HG02642 (cell line): ENCODE measurements at regions not wholly inside any gene's neighbourhood (a gene's known extent, or its start where the extent isn't known, plus 50 kb on each side); places are given as distances from the start of the nearest gene placed in this dataset.

Experiments
- ATAC-seq: cut with Tn5 transposase; IDR thresholded peaks from one replicate; pipeline ENCODE4 v1.9.1; 2021; ENCODE audit warnings: mild to moderate bottlenecking; ENCODE audit not compliant: unreplicated experiment, poor library complexity

DNA sequence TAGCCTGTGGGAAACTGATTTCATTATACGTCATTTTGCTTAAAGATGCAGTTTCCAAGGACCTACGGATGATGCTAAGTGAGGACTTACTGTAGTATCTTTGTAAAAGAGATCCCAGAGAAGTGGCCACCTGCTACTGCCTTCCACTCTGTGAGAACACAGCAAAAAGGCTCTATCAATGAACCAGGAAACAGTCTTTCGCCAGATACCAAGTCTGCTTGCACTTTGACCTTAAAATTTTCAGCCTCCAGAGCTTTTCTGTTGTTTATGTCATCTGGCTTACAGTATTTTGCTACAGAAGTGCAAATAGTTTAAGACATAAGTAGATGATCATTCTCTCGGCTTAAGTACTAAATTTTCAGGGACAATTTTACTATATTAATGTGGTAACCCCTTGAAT, 847.9 kb upstream of the CHAC2 start:
- no peak for ATAC-seq

DNA sequence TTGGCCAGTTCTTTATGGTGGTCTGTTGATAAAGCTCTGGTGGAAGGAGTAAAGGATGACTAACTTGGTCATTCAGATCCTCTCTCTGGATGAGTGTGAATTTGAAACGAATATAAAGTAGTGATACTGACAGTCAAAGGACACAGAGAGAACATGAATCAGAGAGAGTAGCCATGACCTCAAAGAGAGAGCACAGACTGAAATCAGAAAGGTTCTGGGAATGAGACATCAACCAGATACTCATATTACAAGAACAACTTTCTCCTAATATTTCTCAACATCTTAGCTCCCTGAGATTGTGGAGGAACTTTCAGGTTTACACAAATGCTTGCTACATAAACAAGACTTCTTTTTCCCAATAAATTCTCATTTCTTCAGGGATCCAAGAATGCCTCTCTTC, 849.1 kb upstream of the CHAC2 start:
- ATAC-seq = no peak

DNA sequence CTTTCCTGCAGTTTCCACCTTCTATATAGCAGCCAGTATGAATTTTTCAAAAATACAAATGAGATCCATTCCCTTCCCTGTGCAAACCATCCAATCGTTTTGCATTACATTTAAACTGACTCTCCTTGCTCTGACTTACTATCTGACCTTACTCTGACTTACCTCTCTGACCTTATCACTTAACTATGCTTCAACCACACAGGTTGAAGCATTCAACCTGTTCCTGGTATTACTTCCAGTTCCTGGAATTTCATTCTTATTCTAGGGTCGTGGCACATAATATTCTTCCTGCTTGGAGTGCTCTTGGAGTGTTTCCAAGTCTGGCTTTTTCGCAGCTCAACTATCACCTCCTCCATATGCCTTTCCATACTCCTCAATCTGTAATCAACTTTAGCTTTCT, 850.6 kb upstream of the CHAC2 start:
- no peak for ATAC-seq

DNA sequence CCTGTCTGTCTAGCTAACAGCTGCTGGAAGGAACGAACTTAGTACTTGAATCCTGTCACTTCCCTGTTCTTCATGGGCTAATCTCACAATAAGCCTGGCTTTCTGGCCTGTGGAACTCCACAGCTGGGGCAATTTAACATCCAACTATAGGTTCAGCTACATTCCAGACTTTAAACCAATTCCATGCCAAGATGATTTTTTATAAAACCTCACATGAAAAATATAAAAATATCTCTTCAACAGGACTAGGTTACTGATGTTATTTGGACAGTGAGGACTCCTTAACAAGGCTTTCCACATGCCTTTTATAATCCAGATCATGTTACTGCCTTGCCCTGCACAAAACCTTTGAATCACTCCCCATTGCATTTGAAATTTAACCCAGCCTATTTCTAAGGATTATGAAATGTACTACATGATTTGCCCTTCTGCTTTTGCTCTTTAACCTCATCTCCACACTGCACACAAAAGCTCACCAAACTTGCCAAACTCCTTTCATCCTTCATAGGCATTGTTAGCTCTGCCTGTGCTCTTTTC, 863.2 kb upstream of the CHAC2 start:
- ATAC-seq = no peak

DNA sequence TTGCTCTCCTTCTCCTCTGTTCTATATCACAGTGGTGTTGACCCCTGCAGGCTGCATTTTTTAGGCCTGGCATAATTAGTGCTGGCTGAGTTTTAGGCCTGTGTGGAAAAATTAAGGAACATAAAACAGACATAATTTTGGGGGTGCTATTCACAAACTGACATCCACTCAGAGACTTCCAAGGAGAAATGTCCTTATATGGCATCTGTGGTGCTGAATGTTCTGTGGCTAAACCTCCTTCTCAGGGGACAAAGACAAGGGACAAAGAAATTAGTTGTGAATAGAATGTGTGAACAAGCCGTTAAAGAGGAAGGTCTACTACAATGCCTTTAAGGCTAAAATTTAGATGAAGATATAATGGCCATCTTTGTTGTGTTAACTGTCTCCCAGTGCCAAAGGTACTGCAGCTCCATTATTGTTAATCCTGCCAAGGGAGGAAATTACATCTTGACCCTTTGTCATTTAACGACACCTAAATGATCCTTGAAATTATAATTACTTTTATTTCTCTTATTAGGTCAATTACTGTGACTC, 870.0 kb upstream of the CHAC2 start:
- no peak for ATAC-seq

DNA sequence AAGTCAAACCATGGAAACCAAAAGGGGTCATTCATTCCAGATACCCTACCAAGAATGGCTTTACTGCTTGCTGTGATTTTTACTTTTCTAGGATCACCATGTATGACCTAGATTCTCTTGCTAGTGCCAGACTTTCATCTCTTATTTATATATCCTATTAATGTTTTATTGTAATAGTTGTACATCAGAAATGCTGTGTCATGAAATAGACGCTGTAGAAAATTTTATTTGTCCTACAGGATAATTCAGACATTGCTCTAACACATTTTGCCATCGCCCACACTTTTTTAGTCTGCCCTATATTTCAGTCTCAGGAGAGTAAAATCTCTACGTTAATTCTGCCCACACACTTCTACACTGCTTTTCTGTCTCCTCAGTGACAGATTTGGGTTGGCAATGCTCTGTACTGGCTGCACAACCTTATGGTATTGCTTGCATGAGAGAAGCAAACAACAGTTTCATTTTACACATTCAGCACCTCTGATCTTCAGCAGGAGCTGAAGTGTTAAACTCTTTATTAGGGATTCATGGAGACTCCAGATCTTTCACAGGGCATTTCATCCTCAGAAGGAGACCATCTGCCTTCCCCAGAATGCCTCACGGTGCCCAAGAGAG, 871.8 kb upstream of the CHAC2 start:
- no peak for ATAC-seq

DNA sequence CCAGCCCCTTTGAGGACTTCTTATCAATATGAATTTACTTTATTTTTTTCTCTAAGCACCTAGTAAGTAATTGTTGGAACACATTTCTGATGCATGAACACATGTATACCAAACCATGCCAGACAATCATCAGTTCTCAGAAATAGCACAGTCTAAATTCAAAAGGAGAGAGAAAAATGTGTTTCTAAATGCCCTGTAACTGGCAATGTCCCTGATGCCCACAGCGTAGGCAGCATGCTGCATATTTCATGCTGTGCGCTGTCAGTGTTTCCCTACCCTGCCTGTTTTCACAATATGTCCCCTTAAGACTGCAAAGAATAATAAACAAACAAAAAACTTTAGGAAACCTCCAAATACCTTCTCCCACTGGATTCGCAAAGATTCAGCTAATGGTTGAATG, 881.0 kb upstream of the CHAC2 start:
- ATAC-seq = no peak

DNA sequence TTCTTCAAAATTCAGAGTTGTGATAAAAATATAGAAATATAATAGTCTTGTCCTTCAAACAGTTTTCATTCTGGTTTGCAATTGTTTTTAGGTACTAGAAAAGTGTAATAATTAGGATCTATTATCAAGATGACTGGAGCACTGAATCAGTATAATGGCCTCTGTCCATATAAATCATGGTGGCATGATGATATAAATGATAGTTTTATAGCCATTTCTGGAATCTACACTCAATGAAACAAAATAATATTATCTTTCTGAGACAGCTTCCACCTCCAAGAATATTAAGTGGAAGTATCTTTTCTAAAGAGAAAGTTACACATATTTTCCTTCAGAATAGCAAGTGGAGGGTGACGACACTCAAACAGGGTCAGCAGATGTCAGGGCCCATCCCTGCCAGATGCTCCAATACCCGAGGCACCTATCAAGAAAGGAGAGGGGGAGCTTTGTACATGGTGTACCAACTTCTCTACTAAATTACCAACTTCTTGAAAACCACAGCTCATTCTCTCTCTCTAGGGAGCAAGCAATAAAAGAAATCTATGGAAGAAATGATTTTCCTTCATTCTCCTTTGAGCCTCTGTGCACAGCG, 882.7 kb upstream of the CHAC2 start:
- ATAC-seq = no peak

DNA sequence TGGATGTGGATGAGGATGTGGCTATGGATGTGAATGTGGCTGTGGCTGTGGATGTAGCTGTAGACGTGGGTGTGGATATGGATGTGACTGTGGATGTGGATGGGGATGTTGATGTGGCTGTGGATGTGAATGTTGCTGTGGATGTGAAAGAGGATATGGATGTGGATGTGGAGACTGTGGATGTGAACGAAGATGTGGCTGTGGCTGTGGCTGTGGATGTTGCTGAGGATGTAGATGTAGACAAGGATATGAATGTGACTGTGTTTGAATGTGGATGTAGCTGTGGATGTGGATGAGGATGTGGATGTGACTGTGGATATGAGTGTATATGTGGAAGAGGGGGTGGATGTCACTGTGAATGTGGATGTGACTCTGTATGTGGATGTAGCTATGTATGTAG, 884.6 kb upstream of the CHAC2 start:
- ATAC-seq = no peak

DNA sequence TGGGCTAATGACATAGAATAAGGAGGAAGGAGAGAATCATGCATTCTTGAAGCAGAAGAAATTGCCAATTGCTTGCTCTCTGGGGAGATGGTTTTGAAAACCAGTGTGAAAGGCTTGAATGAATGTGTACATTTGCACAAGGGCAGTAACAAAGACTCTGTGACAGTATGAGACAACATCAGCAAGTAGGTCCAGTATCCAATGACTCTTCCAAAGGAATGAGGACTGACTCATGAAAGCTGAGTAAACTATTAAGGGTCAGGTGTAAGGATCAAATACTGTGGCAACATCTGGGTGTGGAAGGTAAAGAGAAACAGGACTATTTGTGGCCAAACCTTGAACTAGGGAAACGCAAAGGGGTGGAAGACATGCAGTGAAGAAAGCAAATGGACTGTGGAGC, 886.0 kb upstream of the CHAC2 start:
- no peak for ATAC-seq

DNA sequence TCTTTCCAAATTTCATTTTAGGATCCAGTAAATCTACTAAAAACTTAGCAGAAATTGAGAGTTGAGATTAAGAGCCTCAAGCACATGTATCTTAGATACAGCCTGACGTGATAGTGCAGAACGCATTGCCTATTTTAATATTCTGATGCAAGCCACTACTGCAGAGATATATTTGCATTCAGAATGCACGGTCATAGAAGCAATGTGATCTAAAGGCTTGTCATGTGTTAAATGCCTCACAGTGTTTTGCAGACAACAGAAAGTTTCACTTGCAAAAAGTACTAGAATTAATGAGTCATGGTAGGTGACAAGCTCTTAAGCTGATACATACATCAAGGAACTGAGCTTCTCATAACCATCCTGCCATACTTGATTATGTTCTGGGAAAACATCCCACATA, 886.7 kb upstream of the CHAC2 start:
- no peak for ATAC-seq

DNA sequence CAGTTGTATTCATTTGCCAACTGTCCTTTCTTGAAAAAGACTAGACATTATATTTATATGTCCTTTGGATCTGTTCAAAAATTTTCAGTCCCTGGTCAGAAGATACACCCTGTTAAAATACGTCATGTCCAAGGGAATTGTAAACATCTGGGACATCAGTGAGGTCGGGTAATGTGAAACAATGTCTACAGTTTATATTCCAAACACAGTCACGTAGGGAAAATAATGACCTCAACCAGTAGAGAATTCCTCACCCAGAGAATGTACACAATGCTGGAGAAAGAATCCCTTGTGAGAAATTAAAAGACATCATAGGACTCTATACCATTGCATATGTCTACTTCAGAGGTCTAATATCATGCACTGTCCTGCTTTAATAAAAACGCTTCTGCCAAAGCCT, 888.0 kb upstream of the CHAC2 start:
- ATAC-seq = no peak

DNA sequence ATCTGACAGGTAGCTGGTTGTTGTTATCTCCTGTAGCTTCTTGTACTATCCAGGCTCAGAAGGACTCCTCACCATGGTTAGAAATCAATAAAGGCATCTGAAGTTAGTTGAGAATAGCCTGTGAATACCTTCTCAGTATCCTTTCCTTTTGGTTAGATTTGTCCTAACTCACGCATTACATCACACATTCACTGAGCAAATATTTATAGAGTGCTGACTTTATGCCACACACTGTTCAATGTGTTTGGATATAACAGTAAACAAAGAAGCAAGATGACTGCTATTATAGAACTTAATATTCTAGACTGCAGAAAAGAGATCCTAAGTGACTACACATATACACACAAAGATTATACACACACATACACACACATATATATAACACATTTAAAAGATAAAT, 889.9 kb upstream of the CHAC2 start:
- no peak for ATAC-seq

DNA sequence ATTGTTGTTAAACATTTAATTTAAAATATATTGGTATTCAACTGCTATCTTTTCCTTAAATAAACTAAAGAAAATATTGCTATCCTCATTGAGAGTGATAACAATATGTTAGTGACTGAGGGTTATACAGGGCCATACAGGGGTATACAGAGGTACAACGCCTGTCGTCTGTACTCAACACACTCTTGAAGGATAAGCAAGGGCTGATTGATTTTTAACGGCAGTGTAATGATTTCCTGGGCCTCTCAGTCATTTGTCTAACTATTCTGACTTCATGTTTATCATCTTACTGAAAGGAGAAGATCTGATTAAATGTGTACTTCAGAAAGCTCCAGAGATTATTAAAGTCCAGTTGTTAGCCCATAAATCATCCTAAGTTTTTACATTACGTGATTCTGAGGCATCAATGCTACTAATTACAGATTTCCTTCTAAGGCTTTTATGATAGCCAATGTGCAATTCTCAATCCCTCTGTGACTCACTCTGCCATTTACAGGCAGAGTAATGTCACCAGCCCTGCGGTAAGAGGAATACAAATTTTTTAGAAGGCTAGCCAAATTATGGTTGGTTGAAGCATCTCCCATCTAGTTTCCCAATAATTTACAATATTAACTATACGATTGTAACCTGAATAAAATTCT, 893.0 kb upstream of the CHAC2 start:
- no peak for ATAC-seq

DNA sequence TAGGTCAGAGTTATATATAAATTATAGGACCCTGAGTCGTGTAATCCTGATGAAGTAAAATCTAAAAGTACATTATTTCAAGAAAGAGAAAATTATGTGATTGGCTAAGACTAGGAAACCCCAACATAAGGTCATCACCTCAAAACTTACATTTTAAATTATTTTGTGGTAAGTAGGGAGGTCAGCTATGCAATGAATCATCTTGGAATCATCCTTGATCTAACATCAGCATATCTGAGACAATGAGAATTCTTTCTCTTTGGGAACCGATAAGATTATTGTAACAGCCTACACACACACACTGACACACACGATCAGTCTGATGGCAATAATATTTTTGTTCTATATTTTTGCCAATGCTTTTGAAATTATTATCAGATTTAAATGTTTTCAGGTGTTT, 904.8 kb upstream of the CHAC2 start:
- ATAC-seq = no peak

DNA sequence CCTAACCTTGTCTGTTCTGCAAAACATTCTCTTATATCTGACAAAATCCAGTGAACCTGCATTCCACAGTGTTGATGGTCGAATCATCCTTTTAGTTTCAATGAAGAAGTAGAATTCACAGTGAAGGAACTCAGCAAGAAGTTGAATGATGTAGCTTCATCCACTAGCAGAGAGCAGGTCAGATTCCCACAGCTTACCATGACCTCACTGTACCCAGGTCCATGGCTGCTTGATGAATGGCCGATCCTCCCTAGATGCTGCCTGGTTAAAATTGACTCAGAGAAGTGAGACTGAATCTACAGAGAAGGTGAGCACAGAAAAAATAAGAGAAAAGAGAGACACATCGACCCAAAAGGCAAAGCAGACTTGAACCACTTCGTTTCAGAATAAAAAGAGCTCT, 906.0 kb upstream of the CHAC2 start:
- no peak for ATAC-seq

DNA sequence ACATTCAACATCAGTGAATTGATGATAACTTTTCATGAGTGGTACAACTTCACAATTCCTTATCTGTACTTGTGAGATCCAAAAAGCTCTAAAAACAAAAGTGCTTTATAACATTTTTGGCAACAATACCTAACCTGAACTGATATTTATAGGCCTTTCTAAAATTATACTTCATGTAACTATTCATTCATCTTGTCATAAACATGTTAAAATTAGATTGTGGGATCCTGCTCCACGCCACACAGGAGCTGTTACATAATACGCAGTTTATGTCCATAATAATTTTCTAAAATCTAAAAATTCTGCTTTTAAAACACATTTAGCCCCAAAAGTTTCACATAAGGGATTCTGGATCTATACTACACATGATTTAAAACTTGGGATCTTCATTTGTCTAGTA, 908.5 kb upstream of the CHAC2 start:
- no peak for ATAC-seq

DNA sequence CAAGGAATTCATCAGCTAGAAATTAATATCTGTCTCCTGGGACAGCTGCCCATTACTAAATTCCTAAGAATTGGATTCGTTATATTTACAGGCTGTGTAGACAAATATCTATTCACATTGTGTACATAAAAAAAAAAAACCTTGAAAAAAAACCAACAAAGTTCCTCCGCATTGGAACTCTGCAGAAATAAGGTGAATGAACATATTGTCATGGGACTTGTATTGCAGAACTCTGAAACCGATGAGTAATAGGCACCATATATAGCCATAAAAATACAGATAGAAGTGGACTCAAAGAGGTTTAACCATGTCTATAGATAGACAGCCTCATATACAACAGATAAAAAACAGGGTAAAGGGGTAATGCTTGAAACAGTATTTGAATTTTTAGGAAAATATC, 909.9 kb upstream of the CHAC2 start:
- ATAC-seq = no peak

DNA sequence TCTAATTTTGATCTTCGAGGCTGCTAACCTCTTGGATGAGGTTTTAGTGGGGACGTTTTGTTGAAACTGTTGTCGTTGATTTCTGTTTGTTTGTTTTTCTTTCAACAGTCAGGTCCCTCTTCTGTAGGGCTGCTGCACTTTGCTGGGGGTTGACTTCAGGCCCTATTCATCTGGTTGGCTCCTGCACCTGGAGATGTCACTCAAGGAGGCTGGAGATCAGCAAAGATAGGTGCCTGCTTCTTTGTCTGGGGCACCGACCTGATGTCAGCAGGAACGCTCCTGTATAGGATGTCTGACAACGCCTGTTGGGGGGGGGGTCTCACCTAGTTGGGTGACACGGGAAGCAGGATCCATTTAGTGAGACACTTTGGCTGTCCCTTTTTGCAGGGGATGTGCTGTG, 915.6 kb upstream of the CHAC2 start:
- ATAC-seq = no peak

DNA sequence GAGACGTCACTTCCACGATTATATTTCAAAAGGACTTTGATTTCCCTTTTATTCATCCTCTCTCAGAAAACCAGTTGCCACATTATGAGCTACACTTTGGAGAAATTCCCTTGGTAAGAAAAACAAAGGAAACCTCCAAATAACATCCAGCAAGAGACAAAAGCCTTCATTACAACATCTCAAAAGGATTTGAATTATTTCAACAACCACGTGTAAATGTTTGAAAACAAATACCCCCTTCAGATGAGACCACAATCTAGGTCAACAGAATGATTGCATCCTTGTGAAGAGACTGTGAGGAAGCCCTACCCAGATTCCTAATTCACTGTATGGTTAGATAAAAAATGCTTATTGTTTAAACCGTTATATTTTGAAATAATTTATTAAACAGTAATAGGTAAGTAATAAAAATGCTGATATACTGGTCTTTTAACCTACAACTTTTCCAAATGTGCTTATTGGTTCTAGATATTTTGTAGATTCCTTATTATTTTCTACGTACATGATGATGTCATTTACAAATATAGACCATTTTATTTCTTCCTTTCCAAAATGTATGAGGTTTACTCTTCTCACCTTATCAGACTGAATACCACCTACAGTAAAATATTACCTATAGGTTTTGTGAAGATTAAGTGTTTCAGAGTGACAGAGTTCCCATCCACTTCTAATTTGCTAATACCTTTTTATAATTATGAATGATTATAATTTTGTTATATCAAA, 922.7 kb upstream of the CHAC2 start:
- no peak for ATAC-seq

DNA sequence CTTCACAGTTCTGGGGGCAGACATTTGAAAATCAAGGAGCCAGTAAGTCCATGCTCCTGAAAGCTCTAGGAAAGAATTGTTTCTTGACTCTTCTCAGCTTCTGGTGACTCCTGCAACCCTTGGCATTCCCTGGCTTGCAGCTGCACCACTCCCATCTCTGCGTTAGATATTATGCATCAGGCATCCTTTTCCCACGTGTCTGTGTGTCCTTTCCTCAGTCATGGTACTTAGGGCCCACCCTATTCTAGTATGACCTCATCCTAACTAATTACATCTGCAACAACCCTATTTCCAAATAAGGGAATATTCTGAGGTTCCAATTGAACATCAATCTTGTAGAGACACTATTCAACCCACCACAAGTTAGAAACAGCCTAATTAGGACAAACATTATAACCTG, 931.7 kb upstream of the CHAC2 start:
- no peak for ATAC-seq
